Amniotic epithelial cell (primary cell): ENCODE measurements at regions not wholly inside any gene's neighbourhood (a gene's known extent, or its start where the extent isn't known, plus 50 kb on each side); places are given as distances from the start of the nearest gene placed in this dataset.
A peak's percentile ranks its signal among the peaks of the same experiment; 100 is the strongest.

Experiments used
- DNase-seq: peaks from one replicate; pipeline ENCODE4 v3.0.0-alpha.2; 2010; ENCODE audit warnings: low read depth

GRCh38 chr14:106875503-106875902 is 1349.1 kb downstream of the TMEM121 start:
- no peak for DNase-seq

- no peak for DNase-seq
Observed at GRCh38 chr14:106876711-106877110, 1350.3 kb downstream of the TMEM121 start.

- DNase-seq = peak; percentile 1
Observed at GRCh38 chr14:106877517-106877916, 1351.1 kb downstream of the TMEM121 start.

GRCh38 chr14:106879241-106879640 is 1352.9 kb downstream of the TMEM121 start:
- no peak for DNase-seq

DNA sequence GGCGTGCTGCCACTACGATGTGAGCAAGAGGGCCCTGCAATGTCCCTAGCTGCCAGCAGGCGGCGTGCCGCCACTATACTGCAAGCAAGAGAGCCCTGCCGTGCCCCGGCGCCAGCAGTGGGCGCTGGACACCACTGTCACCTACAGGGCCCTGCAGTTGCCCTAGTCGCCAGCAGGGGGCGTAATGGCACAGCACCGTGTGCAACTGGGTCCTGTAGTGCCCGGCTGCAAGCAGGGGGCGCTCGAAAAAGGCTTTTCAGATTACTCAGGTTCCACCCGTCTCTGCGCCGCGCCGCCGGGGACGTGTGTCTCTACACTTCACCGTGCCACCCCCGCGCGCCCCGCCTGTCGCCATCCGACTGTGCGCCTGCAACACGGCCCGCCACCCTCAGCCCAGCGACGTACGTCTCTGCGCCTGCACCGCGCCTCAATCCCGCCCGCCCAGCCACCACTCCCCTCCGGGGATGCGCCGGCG is 1356.9 kb downstream of the TMEM121 start:
- DNase-seq = no peak
